ENCODE measurements at regions not wholly inside any gene's neighbourhood (a gene's known extent, or its start where the extent isn't known, plus 50 kb on each side); places are given as distances from the start of the nearest gene placed in this dataset.
A peak's percentile ranks its signal among the peaks of the same experiment; 100 is the strongest.

DNA sequence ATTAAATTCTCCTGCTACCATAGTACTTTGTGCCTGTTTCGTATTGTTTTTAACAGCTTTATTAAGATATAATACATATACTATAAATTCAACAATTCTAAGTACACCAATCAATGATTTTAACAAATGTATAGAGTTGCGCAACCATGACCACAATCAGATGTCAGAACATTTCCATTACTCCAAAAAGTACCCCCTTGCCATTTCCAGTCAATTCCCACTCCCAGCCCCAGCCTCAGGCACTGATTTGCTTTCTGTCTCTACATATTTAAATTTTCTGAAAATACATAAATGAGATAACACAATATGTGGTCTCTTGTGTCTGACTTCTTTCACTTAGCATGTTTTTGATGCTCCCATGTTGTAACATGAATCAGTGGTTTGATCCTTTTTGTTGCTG, 193.9 kb downstream of the FIGN start:
- Histone ChIP-seq H4K20me1 (ENCODE audit: insufficient read depth, low read length) (no peaks in the 10 kb centered on the region), H3K79me2 (ENCODE audit: low read length) (no peaks in the 10 kb centered on the region), H3K4me3 (ENCODE audit: low read length) (no peak overlapping the region), H2AFZ (ENCODE audit: low read depth, low read length) (no peak overlapping the region), H3K27ac (ENCODE audit: low read length) (no peak overlapping the region), H3K4me2 (ENCODE audit: low read length) (no peak overlapping the region), H3K9ac (ENCODE audit: low read length) (no peak overlapping the region), H3K36me3 (replicated peaks; ENCODE audit: low read depth, low read length) (no peaks in the 10 kb centered on the region), H3K27me3 (ENCODE audit: low read depth, low read length) (no peaks in the 10 kb centered on the region), H3K9me3 (ENCODE audit: insufficient read depth, low read length) (no peaks in the 10 kb centered on the region), H3K4me1 (ENCODE audit: low read length) (no peaks in the 10 kb centered on the region)
- no peak for TF ChIP-seq EZH2phosphoT487 (IDR thresholded peaks at IDR 0.05; ENCODE audit: low read depth)
- TF ChIP-seq, protein P1, sequence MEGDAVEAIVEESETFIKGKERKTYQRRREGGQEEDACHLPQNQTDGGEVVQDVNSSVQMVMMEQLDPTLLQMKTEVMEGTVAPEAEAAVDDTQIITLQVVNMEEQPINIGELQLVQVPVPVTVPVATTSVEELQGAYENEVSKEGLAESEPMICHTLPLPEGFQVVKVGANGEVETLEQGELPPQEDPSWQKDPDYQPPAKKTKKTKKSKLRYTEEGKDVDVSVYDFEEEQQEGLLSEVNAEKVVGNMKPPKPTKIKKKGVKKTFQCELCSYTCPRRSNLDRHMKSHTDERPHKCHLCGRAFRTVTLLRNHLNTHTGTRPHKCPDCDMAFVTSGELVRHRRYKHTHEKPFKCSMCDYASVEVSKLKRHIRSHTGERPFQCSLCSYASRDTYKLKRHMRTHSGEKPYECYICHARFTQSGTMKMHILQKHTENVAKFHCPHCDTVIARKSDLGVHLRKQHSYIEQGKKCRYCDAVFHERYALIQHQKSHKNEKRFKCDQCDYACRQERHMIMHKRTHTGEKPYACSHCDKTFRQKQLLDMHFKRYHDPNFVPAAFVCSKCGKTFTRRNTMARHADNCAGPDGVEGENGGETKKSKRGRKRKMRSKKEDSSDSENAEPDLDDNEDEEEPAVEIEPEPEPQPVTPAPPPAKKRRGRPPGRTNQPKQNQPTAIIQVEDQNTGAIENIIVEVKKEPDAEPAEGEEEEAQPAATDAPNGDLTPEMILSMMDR (IDR thresholded peaks at IDR 0.05; ENCODE audit: low read depth, low read length), result no peak

DNA sequence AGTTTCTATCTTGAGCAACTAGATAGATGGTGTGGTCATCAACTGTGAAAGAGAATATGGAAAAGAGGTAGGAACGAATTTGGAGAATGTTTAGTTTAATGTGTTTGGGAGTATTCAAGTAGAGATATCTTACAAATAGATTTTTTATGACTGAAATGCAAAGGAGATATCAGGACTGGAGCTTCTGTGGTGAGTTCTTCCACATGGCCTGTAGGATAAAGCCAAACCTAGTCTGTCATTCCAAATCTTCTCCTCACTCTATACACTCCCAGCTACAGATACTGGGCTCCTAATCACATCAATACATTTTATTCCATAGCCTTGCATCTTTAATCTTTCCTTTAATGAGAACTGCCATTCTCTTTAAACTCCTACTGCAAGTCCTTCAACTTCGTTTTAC, 194.3 kb downstream of the FIGN start:
- H3K27ac ChIP-seq (ENCODE audit: low read length), result no peak overlapping the region
- no peak overlapping the region for H2AFZ ChIP-seq (ENCODE audit: low read depth, low read length)
- no peaks in the 10 kb centered on the region for H3K27me3 ChIP-seq (ENCODE audit: low read depth, low read length)
- no peaks in the 10 kb centered on the region for H3K79me2 ChIP-seq (ENCODE audit: low read length)
- no peaks in the 10 kb centered on the region for H3K4me1 ChIP-seq (ENCODE audit: low read length)
- H3K9me3 ChIP-seq (ENCODE audit: insufficient read depth, low read length), result no peaks in the 10 kb centered on the region
- no peaks in the 10 kb centered on the region for H3K36me3 ChIP-seq (replicated peaks; ENCODE audit: low read depth, low read length)
- no peaks in the 10 kb centered on the region for H4K20me1 ChIP-seq (ENCODE audit: insufficient read depth, low read length)
- no peak overlapping the region for H3K4me3 ChIP-seq (ENCODE audit: low read length)
- TF ChIP-seq EZH2phosphoT487 (IDR thresholded peaks at IDR 0.05; ENCODE audit: low read depth), result no peak
- TF ChIP-seq, protein P1 (IDR thresholded peaks at IDR 0.05; ENCODE audit: low read depth, low read length), result no peak
- H3K9ac ChIP-seq (ENCODE audit: low read length), result no peak overlapping the region
- H3K4me2 ChIP-seq (ENCODE audit: low read length), result no peak overlapping the region

DNA sequence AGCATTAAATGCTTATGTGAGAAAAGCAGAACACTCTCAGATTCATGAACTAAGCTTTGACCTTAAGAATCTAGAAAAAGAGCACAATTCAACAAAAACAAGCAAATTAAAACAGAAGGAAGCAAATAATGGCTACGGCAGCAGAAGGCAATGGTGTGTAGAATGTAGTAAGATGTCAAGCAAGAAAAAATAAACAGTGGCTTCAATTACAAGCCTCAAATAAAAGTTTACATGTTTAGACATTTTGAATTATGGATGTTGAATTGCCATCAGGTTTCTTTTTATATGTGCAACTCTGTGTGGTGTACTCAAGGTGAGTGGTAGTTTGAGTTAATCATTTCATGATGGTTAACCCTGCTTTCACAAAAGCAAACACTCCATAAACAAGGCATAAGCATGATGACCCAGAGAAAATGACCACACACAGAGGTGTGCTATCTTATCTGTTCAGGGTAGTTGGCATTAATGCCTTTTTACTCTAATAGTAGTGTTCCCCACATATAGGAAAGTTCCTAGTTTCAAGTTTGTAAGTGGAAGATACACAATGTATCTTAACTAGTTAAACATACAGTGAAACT, 207.1 kb downstream of the FIGN start:
- Histone ChIP-seq H3K9me3 (ENCODE audit: insufficient read depth, low read length) (no peaks in the 10 kb centered on the region; the same call in 1 of the 2 replicates), H4K20me1 (ENCODE audit: insufficient read depth, low read length) (no peaks in the 10 kb centered on the region), H3K27ac (ENCODE audit: low read length) (0 out of 2 replicates have a peak overlapping the region, but pooled peaks have one; percentile 63), H3K79me2 (ENCODE audit: low read length) (no peaks in the 10 kb centered on the region), H3K4me3 (ENCODE audit: low read length) (no peak overlapping the region), H2AFZ (ENCODE audit: low read depth, low read length) (no peak overlapping the region), H3K36me3 (replicated peaks; ENCODE audit: low read depth, low read length) (peaks cover 5% of the 10 kb centered on the region), H3K4me2 (ENCODE audit: low read length) (no peak overlapping the region), H3K27me3 (ENCODE audit: low read depth, low read length) (no peaks in the 10 kb centered on the region), H3K9ac (ENCODE audit: low read length) (no peak overlapping the region), H3K4me1 (ENCODE audit: low read length) (peaks cover 28% of the 10 kb centered on the region)
- TF ChIP-seq, protein P1 (IDR thresholded peaks at IDR 0.05; ENCODE audit: low read depth, low read length), result no peak
- TF ChIP-seq EZH2phosphoT487 (IDR thresholded peaks at IDR 0.05; ENCODE audit: low read depth), result no peak

DNA sequence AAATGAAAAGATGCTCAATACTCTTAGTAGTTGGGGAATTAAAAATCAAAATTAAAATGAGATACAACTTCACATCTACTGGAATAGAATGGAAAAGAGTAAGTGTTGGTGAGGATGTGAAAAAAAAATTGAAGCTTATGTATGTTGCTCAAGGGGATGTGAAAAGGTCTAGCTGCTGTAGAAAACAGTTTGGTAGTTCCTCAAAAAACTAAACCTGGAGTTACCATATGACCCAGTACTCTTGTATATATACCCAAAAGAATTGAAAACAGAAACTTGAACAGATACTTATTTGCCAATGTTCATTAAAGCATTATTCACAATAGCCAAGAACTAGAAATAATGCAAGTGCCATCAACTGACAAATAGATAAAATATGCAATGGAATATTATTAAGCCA, 208.4 kb downstream of the FIGN start:
- no peak overlapping the region for H3K4me3 ChIP-seq (ENCODE audit: low read length)
- H3K79me2 ChIP-seq (ENCODE audit: low read length), result no peaks in the 10 kb centered on the region
- H3K9ac ChIP-seq (ENCODE audit: low read length), result no peak overlapping the region
- no peak overlapping the region for H2AFZ ChIP-seq (ENCODE audit: low read depth, low read length)
- peaks cover 28% of the 10 kb centered on the region for H3K4me1 ChIP-seq (ENCODE audit: low read length)
- H3K27me3 ChIP-seq (ENCODE audit: low read depth, low read length), result no peaks in the 10 kb centered on the region
- TF ChIP-seq, protein P1 (IDR thresholded peaks at IDR 0.05; ENCODE audit: low read depth, low read length), result no peak
- TF ChIP-seq EZH2phosphoT487 (IDR thresholded peaks at IDR 0.05; ENCODE audit: low read depth), result no peak
- no peaks in the 10 kb centered on the region; the same call in 1 of the 2 replicates for H3K9me3 ChIP-seq (ENCODE audit: insufficient read depth, low read length)
- no peaks in the 10 kb centered on the region for H4K20me1 ChIP-seq (ENCODE audit: insufficient read depth, low read length)
- H3K4me2 ChIP-seq (ENCODE audit: low read length), result peak overlapping the region; percentile 25
- H3K36me3 ChIP-seq (replicated peaks; ENCODE audit: low read depth, low read length), result peaks cover 5% of the 10 kb centered on the region
- H3K27ac ChIP-seq (ENCODE audit: low read length), result peak overlapping the region; percentile 63

Measured in OCI-LY3 (cell line).